Panc1 (cell line): ENCODE measurements at regions not wholly inside any gene's neighbourhood (a gene's known extent, or its start where the extent isn't known, plus 50 kb on each side); places are given as distances from the start of the nearest gene placed in this dataset.

Source experiments
- POLR2AphosphoS5 ChIP-seq: IDR thresholded peaks from 2 replicates; pipeline ENCODE4 v1.6.1; 2012; ENCODE audit warnings: mild to moderate bottlenecking, low read depth, low read length, moderate library complexity
- TF ChIP-seq, protein P1 (sequence below): fragments of 450-650 bp; IDR thresholded peaks from 2 replicates; pipeline ENCODE4 v1.5.1; 2017; ENCODE audit warnings: mild to moderate bottlenecking

DNA sequence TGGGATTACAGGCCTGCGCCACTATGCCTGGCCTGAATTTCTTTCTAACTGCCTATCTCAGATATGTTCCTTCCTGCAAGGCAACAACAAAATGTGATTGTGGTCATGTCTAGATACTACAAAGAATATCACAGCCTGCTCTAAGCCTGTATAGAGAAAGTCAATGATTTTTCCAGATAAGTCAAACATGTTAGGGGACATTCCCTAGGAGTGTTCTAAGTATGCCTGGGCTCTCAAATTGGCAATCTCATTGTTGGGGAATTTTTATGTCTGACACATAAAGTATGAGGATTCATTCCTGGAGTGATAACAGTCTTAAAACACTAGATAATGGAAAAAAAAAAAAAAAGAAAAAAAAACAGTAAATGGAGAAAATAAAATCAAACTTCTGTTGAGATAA is 406.1 kb downstream of the GATA3 start:
- no peak for TF ChIP-seq POLR2AphosphoS5
- TF ChIP-seq, protein P1, sequence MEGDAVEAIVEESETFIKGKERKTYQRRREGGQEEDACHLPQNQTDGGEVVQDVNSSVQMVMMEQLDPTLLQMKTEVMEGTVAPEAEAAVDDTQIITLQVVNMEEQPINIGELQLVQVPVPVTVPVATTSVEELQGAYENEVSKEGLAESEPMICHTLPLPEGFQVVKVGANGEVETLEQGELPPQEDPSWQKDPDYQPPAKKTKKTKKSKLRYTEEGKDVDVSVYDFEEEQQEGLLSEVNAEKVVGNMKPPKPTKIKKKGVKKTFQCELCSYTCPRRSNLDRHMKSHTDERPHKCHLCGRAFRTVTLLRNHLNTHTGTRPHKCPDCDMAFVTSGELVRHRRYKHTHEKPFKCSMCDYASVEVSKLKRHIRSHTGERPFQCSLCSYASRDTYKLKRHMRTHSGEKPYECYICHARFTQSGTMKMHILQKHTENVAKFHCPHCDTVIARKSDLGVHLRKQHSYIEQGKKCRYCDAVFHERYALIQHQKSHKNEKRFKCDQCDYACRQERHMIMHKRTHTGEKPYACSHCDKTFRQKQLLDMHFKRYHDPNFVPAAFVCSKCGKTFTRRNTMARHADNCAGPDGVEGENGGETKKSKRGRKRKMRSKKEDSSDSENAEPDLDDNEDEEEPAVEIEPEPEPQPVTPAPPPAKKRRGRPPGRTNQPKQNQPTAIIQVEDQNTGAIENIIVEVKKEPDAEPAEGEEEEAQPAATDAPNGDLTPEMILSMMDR = no peak
